K562 (cell line): ENCODE measurements at regions not wholly inside any gene's neighbourhood (a gene's known extent, or its start where the extent isn't known, plus 50 kb on each side); places are given as distances from the start of the nearest gene placed in this dataset.

ENCODE experiments used
- ARNT ChIP-seq, 2 experiments: fragments of 450-650 bp; IDR thresholded peaks; 2 replicates each; pipeline ENCODE4 v1.6.1; 2016; ENCODE audit warnings: mild to moderate bottlenecking in 1 of 2
- CREB1 ChIP-seq, 2 experiments: sonication (generic) in 1 of 2; formaldehyde crosslinking in 1 of 2; IDR thresholded peaks; 2 replicates each; pipeline versions ENCODE4 v1.6.1 to v1.8.0; 2012 to 2022; ENCODE audit warnings: inconsistent platforms in 1 of 2, mild to moderate bottlenecking in 1 of 2, missing genetic modification reagents in 1 of 2, moderate library complexity in 1 of 2
- EZH2 ChIP-seq: IDR thresholded peaks from 2 replicates; pipeline ENCODE4 v1.6.1; 2012; ENCODE audit warnings: low read depth, mild to moderate bottlenecking, inconsistent platforms, low read length, borderline replicate concordance
- HIVEP1 ChIP-seq: fragments of 250-450 bp; sonication (Bioruptor Pico); IDR thresholded peaks from 2 replicates; pipeline ENCODE4 v1.4.0; 2020; ENCODE audit warnings: mild to moderate bottlenecking
- NFE2L1 ChIP-seq: fragments of 450-650 bp; IDR thresholded peaks from 2 replicates; pipeline ENCODE4 v1.6.1; 2016; ENCODE audit warnings: missing genetic modification characterization, low read depth, mild to moderate bottlenecking, missing compliant biosample characterization, moderate library complexity, borderline replicate concordance
- NFIC ChIP-seq: fragments of 450-650 bp; IDR thresholded peaks from 2 replicates; pipeline ENCODE4 v1.6.1; 2017; ENCODE audit warnings: mild to moderate bottlenecking, inconsistent platforms
- ZNF23 ChIP-seq: fragments of 250-450 bp; sonication (Bioruptor Pico); IDR thresholded peaks from 2 replicates; pipeline ENCODE4 v1.4.0; 2020; ENCODE audit warnings: mild to moderate bottlenecking
- ZNF354B ChIP-seq: fragments of 250-450 bp; sonication (Bioruptor Pico); IDR thresholded peaks from 2 replicates; pipeline ENCODE4 v1.4.0; 2020
- TF ChIP-seq, protein P1 (sequence below): fragments of 250-450 bp; sonication (Bioruptor Pico); IDR thresholded peaks from 2 replicates; pipeline ENCODE4 v1.4.0; 2020; ENCODE audit warnings: borderline replicate concordance
- TF ChIP-seq, protein P2 (sequence below), 3 experiments: IDR thresholded peaks in 2 of 3; conservative IDR thresholded peaks in 1 of 3; 2 replicates each; pipeline ENCODE4 v1.5.1; 2011 to 2012; ENCODE audit warnings: low read length in 3 of 3, mild to moderate bottlenecking in 3 of 3, control low read depth in 2 of 3, improper control_type of control experiment in 1 of 3, inconsistent platforms in 1 of 3, low read depth in 1 of 3, mixed read lengths in 1 of 3, moderate library complexity in 1 of 3; ENCODE audit not compliant: insufficient read depth in 2 of 3

DNA sequence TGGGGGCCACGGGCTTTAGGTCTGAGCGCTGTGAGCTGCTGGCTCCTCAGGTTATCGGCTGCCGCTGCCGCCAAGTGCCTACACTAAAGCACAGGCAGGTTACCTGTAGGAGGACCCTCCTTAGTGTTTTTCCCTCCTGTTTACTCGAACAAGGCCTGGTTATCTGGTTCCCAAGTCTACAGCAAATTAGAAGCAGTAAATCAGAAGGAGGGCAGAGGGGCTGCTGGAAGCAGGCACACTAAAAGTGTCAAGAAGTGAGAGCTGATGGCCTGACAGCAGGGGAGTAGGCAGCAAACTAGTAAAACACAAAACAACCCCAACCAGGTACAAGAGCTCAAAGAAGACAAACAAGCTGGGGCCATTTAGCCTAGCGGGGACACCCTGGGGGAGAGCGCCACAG is 125.0 kb upstream of the PJA1 start:
- TF ChIP-seq, protein P1, sequence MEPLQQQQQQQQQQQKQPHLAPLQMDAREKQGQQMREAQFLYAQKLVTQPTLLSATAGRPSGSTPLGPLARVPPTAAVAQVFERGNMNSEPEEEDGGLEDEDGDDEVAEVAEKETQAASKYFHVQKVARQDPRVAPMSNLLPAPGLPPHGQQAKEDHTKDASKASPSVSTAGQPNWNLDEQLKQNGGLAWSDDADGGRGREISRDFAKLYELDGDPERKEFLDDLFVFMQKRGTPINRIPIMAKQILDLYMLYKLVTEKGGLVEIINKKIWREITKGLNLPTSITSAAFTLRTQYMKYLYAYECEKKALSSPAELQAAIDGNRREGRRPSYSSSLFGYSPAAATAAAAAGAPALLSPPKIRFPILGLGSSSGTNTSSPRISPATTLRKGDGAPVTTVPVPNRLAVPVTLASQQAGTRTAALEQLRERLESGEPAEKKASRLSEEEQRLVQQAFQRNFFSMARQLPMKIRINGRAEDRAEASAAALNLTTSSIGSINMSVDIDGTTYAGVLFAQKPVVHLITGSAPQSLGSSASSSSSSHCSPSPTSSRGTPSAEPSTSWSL, result no peak
- TF ChIP-seq NFE2L1 (tag) (no peak), NFIC (no peak), ZNF354B (CRISPR knock-in tag) (no peak), EZH2 (no peak), CREB1 (IDR thresholded peaks at IDR 0.05) (no peak), CREB1 (CRISPR knock-in tag; IDR thresholded peaks at IDR 0.05) (no peak), ZNF23 (no peak), HIVEP1 (CRISPR knock-in tag) (no peak), ARNT (IDR thresholded peaks at IDR 0.05) (no peak)
- TF ChIP-seq, protein P2, sequence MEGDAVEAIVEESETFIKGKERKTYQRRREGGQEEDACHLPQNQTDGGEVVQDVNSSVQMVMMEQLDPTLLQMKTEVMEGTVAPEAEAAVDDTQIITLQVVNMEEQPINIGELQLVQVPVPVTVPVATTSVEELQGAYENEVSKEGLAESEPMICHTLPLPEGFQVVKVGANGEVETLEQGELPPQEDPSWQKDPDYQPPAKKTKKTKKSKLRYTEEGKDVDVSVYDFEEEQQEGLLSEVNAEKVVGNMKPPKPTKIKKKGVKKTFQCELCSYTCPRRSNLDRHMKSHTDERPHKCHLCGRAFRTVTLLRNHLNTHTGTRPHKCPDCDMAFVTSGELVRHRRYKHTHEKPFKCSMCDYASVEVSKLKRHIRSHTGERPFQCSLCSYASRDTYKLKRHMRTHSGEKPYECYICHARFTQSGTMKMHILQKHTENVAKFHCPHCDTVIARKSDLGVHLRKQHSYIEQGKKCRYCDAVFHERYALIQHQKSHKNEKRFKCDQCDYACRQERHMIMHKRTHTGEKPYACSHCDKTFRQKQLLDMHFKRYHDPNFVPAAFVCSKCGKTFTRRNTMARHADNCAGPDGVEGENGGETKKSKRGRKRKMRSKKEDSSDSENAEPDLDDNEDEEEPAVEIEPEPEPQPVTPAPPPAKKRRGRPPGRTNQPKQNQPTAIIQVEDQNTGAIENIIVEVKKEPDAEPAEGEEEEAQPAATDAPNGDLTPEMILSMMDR (IDR thresholded peaks at IDR 0.05 in 2 of 3, conservative IDR thresholded peaks at IDR 0.05 in 1 of 3; ENCODE audit: insufficient read depth in 2 of 3, low read depth in 1 of 3, low read length in 3 of 3), result no peak
